GM19239 (cell line): ENCODE measurements at regions not wholly inside any gene's neighbourhood (a gene's known extent, or its start where the extent isn't known, plus 50 kb on each side); places are given as distances from the start of the nearest gene placed in this dataset.
A peak's percentile ranks its signal among the peaks of the same experiment; 100 is the strongest.

Experiments
- DNase-seq: peaks from one replicate; pipeline ENCODE4 v3.0.0; 2011; ENCODE audit warnings: low spot score; ENCODE audit not compliant: insufficient read length
- FAIRE-seq: peaks from 2 replicates; lab custom pipeline; 2011; peaks lifted over from hg19 to GRCh38; lab: Jason Lieb, UNC

GRCh38 chr7:1368682-1369571, 90.3 kb downstream of the MICALL2 start:
- no peak for FAIRE-seq
- DNase-seq, result peak; percentile 46

DNA sequence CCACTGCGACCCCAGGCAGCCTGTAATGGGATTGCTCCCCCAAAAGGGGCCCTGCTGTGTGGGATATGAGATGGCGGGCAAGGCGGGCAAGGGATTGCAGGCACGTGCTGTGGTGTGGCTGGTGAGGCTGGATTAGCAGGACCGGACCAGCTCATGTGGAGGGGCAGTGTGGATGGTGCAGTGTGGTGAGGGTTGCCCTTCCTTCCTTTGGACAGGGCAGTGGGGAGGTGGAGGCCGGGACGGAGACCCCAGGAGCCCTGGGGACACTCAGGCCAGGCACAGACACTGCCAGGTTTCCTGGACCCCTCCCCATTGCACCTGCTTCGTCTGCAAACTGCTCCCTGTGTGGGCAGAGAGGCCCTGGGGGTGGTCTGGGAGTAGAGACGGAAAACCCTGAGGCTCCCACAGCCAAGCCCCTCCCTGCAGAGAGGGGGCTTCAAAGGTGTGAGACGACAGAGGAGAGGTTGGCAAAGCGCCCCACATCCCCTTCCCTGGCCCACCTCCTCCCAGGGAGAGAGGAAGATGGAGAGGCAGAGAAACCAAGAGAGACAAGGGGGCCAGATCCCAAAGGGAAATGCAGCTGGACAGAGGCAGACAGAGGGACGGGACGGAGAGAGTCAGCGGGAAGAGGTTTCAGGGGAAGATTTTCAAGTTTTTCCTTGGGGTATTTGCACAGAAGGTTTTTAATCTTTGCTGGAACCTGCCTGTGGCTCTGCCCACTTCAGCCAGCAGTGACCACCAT, 89.2 kb downstream of the MICALL2 start:
- FAIRE-seq (no peak), DNase-seq (no peak)

DNA sequence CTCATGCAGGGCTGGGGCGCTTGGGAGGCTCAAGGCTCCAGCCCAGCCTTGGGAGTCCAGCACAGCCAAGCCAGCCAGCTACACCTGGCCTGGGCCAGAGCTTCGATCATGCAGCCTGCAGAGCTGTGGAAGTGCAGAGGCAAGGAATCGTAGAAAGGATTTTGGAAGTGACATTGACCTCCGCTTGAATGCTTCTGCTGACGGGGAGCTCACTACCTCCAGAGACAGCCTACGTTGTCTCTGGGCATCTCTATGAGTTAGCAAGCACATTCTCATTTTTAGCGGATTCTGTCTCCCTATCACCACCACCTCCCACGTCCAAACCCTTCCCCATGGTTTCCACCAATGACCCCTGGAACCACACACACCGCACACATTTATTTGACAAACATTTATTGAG, 88.5 kb downstream of the MICALL2 start:
- no peak for DNase-seq
- no peak for FAIRE-seq

DNA sequence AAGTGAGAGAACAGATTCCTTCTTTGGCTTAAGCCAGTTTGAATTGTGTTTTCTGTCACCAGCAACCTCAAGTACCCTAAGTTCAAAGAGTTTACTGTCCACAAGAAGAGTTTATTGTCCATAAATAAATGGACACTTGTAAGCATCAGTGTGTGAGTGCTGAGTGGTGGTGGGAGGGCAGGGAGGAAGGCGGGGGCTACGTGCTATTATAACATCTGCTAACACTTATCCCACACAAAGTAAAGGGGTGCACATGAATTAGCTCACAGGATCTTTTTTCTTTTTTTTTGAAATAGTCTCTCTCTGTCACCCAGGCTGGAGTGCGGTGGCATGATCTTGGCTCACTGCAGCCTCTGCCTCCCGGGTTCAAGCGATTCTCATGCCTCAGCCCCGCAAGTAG, 87.2 kb downstream of the MICALL2 start:
- FAIRE-seq (no peak), DNase-seq (no peak)

- DNase-seq (no peak), FAIRE-seq (no peak)
These were observed 86.4 kb downstream of the MICALL2 start for GRCh38 chr7:1372671-1373379.

DNA sequence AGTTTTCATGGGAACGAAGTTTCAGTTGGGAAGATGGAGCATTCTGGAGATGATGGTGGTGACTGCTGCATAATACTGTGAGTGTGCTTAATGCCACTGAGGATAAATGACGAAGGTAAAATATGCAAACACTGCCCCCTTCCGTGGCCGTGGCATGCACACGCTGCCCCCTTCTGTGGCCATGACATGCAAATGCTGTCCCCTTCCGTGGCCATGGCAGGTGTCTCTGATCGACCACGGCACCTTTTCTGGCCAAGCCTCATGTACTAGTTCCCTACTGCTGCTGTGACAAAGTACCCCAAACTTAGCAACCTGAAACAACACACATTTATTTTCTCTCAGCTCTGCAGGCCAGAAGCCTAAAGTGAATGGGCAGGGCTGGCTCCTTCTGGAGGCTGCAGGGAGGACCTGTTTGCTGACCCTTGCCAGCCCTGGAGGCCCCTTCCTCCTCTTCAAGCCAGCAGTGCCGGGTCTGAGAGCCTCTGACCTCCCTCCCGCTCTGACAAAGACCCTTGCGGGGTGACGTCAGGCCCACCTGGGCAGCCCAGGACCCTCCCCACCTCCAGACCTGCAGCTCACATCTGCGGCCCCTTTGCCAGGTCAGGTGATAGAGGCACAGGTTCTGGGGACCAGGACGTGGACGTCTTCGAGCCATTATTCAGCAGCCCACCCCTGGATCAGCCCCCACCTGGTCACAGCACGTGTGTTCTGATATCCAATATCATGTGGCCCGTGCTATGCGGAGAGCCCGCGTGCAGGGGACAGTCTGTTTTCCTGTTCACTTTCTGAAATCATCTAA, 82.0 kb downstream of the MICALL2 start:
- no peak for DNase-seq
- FAIRE-seq, result no peak

DNA sequence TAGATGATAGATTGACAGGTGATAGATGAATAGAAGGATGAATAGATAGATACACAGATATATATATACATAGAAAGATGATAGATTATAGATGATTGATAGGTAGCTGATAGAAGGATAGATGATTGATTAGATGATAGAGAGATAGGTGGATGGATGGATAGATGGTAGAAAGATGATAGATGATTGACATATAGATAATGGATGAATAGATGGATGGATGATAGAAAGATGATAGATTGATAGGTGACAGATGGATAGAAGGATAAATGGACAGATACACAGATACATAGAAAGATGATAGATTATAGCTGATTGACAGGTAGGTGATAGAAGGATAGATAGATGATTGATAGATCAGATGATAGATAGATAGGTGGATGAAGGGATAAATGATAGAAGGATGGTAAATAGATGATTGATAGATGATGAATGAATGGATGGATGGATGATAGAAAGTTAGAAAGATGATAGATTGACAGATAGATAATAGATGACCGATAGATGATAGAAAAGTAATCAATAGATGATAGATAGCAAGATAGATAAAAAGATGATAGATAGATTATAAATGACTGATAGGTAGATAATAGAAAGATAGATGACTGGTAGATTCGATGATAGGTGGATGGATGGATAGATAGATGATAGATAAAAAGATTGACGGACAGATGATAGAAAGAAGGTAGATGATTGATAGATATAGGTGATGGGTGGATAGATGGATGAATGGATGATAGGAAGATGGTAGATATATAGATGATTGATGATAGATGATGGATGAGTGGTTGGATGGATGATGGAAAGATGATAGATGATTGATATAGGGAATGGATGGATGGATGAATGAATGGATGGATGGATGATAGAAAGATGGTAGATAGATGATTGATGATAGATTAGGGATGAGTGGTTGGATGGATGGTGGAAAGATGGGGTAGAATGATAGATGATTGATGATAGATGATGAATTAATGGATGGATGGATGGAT, 80.4 kb downstream of the MICALL2 start:
- no peak for DNase-seq
- FAIRE-seq, result no peak

DNA sequence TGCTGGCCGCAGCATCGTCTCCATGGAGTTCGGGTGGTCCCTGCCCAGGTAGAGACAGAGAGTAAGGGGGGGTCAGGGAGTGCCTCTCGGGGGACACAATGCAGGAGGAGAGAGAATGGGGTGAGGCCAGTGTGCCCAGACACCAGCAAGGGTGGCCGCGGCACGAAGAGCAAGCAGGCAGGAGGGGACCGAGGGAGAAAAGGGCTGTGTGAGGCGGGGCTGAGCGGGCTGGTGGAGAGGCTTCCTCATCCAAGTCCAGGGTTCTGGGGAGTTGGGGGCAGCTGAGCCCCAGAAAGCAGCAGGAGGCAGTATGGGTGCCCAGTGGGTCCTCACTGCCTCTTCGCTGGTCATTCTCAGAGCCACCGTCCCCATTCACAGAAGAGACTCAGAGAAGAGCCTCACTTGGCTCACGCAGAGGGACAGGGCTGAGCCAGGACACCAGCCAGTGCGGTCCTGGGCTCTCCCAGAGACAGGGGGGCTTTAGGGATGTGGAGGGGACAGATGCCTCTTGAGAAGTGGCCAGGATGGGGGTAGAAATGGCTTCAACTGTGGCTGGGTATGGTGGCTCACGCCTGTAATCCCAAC, 78.9 kb downstream of the MICALL2 start:
- no peak for DNase-seq
- no peak for FAIRE-seq

DNA sequence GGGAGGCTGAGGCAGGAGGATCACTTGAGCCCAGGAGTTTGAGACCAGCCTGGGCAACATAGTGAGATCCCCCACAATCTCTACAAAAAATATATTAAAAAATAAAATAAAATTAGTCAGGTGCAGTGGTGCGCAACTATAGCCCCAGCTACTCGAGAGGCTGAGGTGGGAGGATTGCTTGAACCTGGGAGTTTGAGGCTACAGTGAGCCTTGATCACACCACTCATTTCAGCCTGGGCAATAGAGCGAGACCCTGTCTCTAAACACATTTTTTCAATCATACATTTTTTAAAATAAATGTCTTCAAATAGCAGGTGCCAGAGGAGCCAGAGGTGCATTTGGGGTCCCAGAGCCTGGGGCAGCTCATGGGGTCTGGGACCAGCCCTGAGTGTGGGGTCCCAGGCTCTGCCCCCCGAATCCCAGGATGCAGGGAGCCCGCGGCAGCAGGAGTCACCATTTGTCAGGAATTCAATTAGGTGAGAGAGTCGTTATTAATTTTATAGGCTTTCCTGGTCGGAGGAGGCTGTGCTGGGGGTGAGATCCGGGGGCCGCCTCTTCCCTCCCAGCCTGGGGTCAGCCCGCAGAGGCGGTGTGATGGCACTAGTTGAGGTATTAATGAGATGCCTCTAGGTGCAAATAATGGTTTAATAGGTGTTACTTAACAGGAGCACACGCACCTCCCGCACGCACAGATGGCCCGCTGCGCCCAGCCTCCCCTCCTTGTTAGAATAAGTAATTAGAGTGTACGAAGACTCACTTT, 78.3 kb downstream of the MICALL2 start:
- DNase-seq (no peak), FAIRE-seq (no peak)

GRCh38 chr7:1382553-1383397, 76.5 kb downstream of the MICALL2 start:
- FAIRE-seq, result no peak
- DNase-seq, result no peak

- no peak for FAIRE-seq
- DNase-seq, result no peak
These were observed 75.7 kb downstream of the MICALL2 start for GRCh38 chr7:1383398-1384112.

- DNase-seq, result no peak
- no peak for FAIRE-seq
These were observed 75.2 kb downstream of the MICALL2 start for GRCh38 chr7:1384113-1384415.
